GM18517 (cell line): ENCODE measurements at regions not wholly inside any gene's neighbourhood (a gene's known extent, or its start where the extent isn't known, plus 50 kb on each side); places are given as distances from the start of the nearest gene placed in this dataset.

ENCODE experiments used
- ATAC-seq: cut with Tn5 transposase; IDR thresholded peaks from one replicate; pipeline ENCODE4 v1.9.1; 2021; ENCODE audit warnings: mild to moderate bottlenecking, moderate library complexity; ENCODE audit not compliant: unreplicated experiment

DNA sequence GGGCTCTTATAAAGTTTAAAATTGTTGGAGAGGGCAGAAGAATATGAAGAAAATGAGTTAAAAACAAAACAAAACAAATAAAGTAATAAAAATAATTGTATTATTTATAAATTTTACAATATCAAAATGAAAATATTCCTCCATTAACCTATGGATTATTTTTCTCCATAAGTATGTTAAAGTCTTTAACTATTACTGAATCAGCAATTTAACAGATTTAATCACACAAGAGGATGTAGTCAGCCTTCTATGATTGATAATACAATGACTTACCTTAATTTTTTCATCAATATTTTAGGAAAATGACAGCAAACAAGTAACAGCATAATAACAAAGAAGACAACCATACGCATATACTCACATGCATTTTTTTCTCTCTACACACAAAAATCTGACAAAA lies 1195.3 kb upstream of the NUDT12 start:
- no peak for ATAC-seq

DNA sequence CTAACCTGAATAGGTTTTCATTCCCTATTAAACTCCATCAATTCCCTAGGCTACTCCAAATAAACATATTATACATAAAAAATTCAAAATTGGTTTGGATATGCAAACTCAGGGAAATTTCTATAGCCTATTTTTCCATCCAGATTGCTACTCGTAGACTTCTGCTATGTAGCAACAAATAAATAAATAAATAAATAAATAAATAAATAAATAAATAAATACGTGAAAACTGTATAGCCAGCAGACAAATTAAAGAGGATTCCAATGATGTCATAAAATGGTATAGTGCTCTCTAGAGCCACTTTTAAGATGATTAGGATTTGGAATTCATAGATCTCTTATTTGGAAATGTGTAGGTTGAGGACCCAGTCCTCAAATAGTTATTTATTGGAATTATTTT lies 1193.2 kb upstream of the NUDT12 start:
- no peak for ATAC-seq

DNA sequence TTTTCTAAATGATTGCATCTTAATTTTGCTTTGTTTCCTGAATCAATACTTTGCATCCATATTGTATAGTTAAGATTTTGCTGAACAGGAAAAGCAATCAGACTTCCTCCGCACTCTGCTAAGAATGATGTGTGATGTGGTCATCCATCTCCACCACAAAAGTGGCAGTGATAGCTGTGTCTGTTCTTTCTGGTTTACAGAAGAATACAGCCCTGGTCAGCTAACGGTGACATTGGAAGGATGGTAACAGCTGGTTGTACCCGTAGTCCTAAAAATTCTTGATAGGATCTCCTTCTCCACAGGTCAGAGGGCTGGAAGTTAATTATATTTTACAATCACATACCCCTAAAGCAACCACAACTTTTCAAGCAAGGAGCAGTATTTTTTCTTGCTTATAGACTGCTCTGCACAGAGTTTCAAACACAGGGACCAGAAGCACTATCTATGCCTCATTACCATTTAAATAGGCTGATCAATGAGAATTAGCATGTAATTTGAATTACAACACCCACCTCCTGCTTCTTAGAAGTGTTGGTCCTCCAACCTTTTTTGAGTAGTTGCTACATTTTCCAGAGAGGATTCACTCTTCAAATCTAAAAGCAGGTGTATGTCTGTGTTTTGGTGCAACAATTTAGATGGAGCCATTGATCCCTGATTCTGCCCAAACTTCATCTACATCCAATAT lies 1191.9 kb upstream of the NUDT12 start:
- no peak for ATAC-seq

DNA sequence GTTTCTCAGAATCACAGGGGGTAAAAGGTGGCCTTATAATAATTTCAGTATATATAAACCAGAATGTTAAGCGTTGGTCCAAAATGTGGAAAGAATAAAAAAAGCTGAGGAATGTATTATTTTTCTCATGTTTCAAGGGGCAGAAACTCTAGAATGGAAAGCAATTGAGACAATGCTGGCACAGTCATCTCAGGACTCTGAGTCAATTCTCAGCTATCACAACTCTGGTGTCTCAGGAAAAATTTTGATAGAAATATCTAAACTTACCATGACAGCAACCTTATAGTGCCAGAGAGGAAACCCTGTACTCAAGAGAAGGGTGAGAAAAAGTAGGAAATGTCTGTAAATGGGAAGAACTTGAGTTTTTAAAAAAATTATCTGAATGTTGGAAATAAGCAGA lies 1189.4 kb upstream of the NUDT12 start:
- ATAC-seq, result no peak

DNA sequence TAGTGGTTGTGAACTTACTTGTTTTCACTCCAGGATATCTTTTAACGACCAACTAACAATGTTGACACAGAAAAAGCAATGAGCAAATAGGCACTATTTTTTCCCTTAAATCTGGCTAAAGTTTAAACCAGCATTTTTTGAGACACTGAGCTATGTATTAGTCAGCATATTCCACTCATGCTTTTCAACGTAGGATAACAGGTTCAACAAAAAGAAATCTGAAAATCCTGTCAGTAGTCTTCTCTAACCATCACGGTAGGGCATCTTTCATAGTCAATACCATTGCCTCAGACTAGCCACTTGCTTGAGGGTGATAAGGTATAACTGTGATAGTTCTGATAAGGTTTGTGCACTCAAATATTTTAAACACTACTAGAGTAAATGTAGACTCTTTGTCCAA lies 1177.3 kb upstream of the NUDT12 start:
- no peak for ATAC-seq

DNA sequence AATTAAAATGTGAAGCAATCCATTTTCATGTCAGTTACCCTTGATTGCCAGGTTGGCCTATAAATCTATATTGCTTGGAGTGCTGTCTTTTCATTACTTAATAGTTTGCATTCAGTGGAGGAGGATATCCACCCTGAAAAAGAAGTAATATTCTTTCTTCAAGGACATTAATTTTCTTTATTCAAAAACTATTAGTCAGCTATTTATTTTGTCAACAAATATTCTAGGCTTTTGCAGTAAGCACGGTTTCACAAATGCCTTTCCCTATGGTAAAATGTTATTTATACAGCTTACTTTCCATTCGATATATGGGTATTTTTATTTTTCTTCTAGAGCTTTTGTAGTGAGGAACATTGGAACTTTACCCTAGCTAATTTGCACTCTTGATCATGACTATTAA lies 1176.9 kb upstream of the NUDT12 start:
- ATAC-seq, result no peak

DNA sequence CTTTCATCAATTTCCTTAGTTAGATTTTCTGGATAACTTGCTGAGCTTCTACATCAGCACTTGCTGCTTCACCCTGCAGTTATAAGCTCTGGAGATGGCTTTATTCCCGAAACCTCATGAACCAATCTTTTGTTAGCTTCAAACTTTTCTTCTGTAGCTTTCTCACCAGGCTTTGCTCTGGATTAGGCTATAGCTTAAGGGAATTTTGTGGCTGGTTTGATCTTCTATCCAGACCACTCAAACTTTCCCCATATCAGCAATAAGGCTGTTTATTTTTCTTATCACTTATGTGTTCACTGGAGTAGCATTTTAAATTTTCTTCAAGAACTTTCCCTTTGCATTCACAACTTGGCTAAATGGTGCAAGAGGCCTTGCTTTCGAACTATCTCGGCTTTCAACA lies 1173.5 kb upstream of the NUDT12 start:
- ATAC-seq, result no peak

DNA sequence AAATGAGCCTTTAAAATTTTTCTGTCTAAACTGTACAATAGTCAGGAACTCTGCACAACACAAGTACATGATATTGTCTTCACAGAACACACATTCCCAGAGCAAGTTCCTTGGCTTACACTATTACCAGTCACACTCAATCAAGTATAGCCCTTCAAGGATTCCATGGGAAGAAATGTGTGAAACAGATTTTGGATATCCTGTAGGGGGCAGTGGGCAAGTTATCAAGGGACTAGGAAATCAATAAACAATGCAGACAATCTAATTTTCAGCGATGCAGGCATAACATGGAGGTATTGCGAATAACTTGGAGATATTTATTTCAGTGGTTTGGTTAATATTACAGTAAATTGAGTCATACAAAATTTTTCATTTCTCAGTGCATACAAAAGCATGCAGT lies 1171.5 kb upstream of the NUDT12 start:
- no peak for ATAC-seq

DNA sequence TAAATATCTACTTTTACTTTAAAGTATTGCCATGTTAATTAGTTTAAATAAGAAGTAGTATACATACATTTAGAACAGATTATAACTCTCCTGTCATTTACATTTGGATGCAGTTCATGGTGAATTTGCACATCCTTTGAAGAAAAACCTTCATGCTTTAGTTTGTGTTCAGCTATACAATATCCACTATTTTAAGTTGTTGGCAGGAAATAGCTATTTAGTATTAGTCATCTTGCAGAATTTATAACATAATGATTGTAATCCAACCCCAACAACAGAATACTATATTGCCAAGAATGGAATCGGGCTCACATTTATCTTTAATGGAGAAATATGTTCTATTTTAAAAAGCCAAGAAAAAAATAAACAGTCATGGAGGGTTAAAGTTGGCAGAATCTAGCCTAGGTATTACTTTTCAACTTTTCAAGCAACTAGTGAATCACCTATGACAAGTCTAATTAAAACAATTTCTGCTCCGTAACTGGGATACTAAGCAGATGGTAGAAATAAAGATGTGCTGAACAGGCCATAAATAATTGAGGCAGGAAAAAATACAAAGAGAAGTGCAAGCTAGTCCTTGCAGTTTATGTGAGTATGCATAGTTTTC lies 1170.6 kb upstream of the NUDT12 start:
- ATAC-seq, result no peak

DNA sequence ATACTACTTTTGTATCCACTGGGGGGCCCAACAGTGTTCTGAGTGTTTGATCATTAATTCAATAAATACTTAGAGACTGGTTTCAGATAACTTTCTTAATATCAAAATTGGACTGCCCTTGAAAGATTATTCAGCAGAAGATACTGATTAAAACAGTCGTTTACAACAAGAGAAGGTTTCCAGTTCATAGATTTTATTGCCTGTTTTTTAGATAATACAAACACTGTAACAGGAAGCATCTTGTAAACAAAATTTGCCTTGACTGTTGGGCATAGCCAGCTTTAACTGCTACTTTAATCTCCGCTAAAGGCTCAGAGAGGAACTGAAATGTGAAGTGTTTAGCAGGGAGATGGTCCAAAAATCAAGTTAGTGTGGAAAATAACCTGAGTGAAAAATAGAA lies 1168.7 kb upstream of the NUDT12 start:
- ATAC-seq, result no peak

DNA sequence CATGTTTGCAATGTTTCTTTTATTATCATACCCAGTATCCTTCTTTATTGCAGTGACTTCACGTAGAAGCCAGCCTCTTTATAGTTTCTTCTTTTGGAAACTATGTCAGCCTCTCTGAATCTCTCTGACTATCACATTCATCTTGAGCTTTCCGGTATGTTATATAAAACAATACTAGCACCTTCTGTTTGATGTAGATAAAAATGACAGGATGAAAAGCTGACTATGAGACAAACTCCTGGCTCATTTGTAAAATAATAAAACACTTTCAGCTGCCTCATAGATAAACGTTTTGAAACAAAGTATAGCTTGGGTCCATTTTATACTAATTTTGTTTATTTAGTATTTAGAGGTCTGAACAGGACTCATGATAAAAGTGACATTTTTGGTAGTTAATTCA lies 1145.4 kb upstream of the NUDT12 start:
- no peak for ATAC-seq

DNA sequence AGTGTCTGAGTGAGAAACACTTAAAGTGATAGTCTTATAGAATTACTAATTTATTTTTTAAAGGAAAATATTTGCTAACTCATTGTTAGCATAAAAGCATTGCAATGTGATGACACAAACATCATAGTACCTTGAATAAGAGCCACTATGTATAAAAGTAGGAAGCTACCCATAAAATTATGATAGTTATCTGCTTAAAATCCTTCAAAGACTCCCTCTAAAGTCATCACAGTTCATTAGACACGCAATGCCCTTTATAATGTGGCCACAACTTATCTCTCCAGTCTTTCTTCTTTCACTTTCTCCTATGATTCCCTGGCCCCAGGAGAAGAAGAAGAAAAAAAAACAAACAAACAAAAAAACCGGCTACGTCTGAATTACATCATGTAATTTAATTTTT lies 1144.0 kb upstream of the NUDT12 start:
- no peak for ATAC-seq

DNA sequence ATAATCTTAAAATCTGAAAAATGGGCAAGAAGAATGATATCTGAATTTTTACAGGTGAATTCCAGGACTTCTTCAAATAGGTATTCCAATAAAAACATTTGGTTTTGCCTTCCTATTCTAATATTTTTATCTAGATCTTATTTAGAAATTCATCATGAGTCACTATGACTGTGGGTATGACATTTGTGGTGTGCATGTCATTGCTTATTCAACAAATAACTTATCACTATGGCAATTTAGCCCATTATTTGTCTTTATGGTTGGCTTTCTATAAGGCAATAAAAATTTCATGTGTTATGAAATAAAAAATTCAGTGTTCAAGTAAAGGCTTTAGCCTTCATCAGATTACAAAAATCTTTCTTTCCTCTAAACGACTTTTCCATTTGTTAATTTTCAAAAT lies 1139.6 kb upstream of the NUDT12 start:
- no peak for ATAC-seq

DNA sequence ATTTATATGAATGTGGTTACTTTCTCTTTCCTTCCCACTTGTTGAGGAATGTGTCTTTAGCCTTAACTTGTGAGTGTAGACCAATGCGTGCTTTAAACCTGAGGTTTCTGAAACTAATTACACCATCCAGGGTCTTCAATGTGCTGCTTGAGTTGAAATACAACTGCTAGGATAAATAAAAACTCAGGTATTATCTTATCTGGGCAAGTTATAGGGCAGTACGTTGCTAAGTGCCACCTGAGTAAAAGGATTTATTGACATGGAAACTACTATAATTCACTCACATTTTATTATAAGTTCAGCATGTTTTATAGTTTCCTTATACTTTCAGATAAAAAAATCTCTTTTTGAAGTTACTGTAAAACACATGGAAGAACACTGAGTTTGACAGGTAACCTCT lies 1136.8 kb upstream of the NUDT12 start:
- ATAC-seq, result no peak

DNA sequence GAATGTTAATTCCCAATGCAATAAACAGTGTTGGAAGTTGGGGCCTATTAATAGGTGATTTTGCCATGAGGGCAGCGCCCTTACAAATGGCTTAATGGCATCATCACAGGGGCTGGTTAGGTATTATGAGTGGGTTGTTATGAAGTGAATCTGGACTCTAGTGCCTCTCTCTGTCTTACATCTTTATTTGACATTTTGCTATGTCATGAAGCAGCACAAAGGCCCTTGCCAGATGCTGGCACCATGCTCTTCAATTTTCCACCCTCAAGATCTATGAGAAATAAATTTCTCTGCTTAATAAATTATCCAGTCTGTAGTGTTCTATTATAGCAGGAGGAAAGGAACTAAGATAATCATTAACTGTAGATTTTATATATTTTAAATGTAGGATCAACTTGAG lies 1098.7 kb upstream of the NUDT12 start:
- ATAC-seq, result no peak

DNA sequence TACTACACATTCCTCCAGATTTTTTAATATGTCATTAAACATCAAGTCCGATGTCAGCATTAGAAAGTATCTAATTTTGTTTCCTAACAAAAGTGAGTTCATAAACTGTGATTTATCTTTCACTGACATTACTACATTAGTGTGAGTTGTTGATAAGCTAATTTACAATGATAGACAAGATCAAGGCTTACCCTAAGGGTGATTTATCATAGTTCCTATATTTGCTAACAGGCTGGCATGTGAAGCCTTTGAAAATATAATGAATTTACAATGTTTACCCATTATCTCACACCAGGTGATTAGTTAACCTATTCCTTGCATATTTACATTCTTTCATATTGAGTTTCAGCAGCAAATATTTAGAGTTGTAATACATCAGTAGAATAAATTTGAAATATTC lies 1096.9 kb upstream of the NUDT12 start:
- no peak for ATAC-seq

DNA sequence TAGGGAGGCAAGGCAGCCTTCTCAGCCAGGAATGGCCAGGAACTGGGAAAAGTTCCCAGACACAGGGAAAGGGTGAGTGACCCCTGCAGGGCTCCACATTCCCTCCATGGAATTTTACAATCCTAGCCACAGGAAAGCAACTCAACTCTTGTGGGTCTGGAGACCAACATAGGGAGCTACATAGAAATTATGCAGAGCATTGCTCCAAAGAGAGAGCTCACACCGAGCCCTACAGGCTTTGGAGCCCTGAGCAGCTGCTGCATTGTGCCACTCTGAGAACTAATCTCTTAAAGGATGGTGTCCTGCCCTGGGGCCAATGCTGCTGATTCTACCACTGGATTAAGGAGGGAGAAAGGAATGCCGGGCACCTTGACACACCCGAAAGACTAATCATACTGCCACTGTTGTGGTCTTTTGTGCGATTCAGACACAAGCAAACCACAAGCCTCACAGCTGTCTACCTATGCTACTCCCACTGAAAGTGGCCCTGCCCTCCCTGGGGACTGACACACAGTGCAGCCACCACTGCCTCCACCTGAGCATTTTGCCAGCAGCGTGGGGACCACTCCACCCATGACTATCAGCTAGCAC lies 1089.8 kb upstream of the NUDT12 start:
- no peak for ATAC-seq

DNA sequence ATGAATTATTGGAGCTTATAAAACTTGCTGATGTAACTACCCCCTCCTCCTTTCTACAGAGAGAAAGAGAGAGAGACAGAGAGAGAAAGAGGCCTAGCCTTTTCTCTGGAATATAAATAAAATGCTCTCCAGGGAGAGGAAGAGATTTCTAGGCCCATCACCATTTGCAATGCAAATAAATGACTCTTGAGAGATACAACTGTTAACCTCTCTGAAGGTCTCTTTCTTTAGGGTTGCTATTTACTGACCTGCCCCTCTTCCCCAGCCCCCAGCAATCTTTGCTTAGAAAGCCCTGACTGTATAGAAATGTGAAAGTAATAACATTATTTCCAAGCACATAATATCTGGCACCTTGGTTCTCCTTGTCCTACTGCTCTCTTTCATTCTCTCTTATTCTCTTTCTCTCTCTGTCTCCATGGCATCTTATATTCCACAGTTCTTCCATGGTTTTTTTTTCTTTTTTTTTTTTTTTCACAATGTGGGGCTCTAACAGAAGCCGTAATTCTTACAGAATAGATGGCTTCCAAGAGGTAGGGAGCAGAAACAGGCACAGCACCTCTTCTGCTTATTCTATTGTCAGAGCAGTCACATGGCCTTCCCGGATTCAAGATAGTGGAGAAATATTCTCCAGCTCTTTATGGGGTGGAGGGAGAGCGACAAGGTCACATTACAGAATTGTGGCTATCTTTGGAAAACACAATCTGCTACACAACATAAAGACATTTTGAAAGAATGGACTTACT lies 1087.9 kb upstream of the NUDT12 start:
- ATAC-seq, result no peak

DNA sequence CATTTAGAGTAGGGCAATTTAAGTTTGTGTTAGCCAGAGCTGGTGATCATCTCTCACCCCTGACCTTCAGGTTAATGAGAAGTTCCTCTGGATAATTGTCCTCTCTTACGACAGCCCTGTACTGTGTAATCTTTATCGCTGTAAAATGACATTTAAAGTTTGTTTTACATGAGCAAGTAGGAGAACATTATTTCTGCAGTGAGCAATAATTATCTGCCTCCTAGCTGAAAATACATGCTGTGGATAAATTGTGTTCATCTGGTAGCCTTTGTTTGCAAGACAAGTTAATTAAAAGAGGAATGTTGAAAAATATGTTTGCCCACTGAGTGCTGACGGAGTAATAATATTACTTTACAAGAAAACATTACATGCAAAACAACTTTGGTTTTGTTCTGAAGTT lies 1083.8 kb upstream of the NUDT12 start:
- no peak for ATAC-seq

DNA sequence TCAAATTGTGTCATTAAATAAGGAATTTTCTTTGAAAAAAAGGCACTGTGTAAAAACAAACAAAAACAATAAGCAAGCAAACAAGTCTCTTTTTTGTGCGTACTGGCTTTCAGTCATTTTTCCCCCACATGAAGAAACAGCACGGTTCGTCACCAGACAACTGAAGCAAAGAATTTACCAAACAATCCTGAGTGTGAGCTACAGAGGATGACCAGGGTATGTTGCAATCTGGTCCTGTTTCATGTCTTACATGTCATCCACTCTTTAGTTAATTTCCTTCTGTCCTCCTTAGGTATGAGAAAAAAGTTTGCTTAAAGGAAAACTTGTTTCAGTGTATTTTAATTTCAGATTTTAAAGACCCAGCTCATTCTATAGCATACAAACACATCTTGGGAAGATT lies 1080.7 kb upstream of the NUDT12 start:
- no peak for ATAC-seq

DNA sequence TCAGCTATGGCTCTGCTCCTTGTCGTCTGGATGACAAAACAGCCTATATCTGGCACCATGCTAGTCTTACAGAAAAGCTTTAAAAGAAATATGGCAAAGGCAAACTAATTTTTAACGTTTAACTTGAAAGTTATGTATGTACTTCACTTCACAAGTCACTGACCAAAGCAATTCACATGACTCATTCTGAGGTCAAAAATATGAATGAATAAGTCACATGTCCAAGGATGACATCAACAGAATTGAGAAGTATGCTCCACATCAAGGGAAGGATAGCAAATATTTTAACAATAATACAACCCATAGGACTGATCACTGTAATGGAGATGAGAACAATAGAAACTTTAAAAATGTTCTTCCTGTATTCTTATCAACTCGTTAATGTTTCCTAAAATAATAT lies 1072.6 kb upstream of the NUDT12 start:
- ATAC-seq, result no peak

DNA sequence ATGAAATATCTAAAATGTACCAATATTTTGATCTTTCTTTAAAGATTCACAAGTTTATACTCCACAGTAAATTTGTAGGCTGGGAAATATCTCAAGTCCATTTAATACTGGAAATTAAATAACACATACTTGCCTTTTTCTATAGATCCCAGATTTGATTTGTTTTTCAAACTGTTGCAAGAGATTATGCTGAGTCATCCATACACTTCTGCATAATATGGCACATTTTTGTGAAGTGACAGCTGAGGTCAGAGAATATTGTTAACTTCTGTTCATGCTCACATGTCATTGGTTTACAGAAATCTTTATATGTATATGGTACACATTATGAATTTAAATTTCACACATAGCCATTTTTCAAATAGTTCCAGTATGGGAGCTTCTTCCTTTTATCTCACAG lies 1066.3 kb upstream of the NUDT12 start:
- ATAC-seq, result no peak
